ENCODE measurements at regions not wholly inside any gene's neighbourhood (a gene's known extent, or its start where the extent isn't known, plus 50 kb on each side); places are given as distances from the start of the nearest gene placed in this dataset.

- TF ChIP-seq POLR2AphosphoS5 (IDR thresholded peaks at IDR 0.05; ENCODE audit: borderline replicate concordance, low read depth, low read length) (no peak), EZH2 (IDR thresholded peaks at IDR 0.05) (no peak)
Observed at GRCh38 chrX:14351611-14352303, 177.6 kb upstream of the GLRA2 start.
